Liver (tissue), 8 donors: ENCODE measurements at regions not wholly inside any gene's neighbourhood (a gene's known extent, or its start where the extent isn't known, plus 50 kb on each side); places are given as distances from the start of the nearest gene placed in this dataset.

Experiments used
- DNase-seq: peaks from one replicate; pipeline ENCODE4 v3.0.0-alpha.2; 2017; ENCODE audit warnings: low spot score
- H3K27ac ChIP-seq, 2 donors: one replicate each; pipeline ENCODE4 v1.7.0; 2013; ENCODE audit warnings: inconsistent platforms in 2 of 2, low read length in 2 of 2, control low read depth in 1 of 2, low read depth in 1 of 2, mild to moderate bottlenecking in 1 of 2
- H3K27me3 ChIP-seq, 4 donors: one replicate each; pipeline versions ENCODE4 v1.6.1 to v1.7.0; 2013; ENCODE audit warnings: low read length in 3 of 4, inconsistent platforms in 1 of 4, mild to moderate bottlenecking in 1 of 4, moderate library complexity in 1 of 4; ENCODE audit not compliant: control insufficient read depth in 4 of 4, insufficient read depth in 4 of 4
- H3K36me3 ChIP-seq, 4 donors: one replicate each; pipeline versions ENCODE4 v1.6.1 to v1.7.0; 2013; ENCODE audit warnings: low read length in 3 of 4, mild to moderate bottlenecking in 3 of 4, low read depth in 1 of 4, moderate library complexity in 1 of 4; ENCODE audit not compliant: control insufficient read depth in 4 of 4, insufficient read depth in 3 of 4
- H3K4me1 ChIP-seq, 4 donors: one replicate each; pipeline versions ENCODE4 v1.6.1 to v1.7.0; 2013; ENCODE audit warnings: low read length in 3 of 4, mild to moderate bottlenecking in 3 of 4, moderate library complexity in 1 of 4; ENCODE audit not compliant: control insufficient read depth in 4 of 4, insufficient read depth in 4 of 4
- H3K4me3 ChIP-seq, 3 donors: one replicate each; pipeline versions ENCODE4 v1.6.1 to v1.7.0; 2013; ENCODE audit warnings: low read length in 3 of 3, control low read depth in 1 of 3, low read depth in 1 of 3, mild to moderate bottlenecking in 1 of 3
- H3K9ac ChIP-seq, 2 donors: one replicate each; pipeline ENCODE4 v1.7.0; 2013; ENCODE audit warnings: low read length in 2 of 2, mild to moderate bottlenecking in 2 of 2, moderate library complexity in 2 of 2, control low read depth in 1 of 2, low read depth in 1 of 2
- H3K9me3 ChIP-seq, 4 donors: one replicate each; pipeline versions ENCODE4 v1.6.1 to v1.7.0; 2013; ENCODE audit warnings: low read length in 3 of 4; ENCODE audit not compliant: control insufficient read depth in 4 of 4
- ATF3 ChIP-seq: IDR thresholded peaks from 2 replicates; pipeline ENCODE4 v1.6.1; 2016; ENCODE audit warnings: antibody characterized with exemption
- CTCF ChIP-seq: fragments of 150-350 bp; IDR thresholded peaks from 2 replicates; pipeline ENCODE4 v1.5.1; 2017; ENCODE audit warnings: improper control_type of control experiment, low read depth, low read length; ENCODE audit not compliant: missing input control
- EGR1 ChIP-seq, 2 donors: IDR thresholded peaks; 2 replicates each; pipeline ENCODE4 v1.6.1; 2016 to 2018; ENCODE audit warnings: antibody characterized with exemption in 2 of 2, low read depth in 2 of 2
- GABPA ChIP-seq, 2 donors: IDR thresholded peaks in 1 of 2; conservative IDR thresholded peaks in 1 of 2; 2 replicates each; pipeline ENCODE4 v1.6.1; 2016; ENCODE audit warnings: antibody characterized with exemption in 2 of 2, mild to moderate bottlenecking in 1 of 2, moderate library complexity in 1 of 2
- HNF4A ChIP-seq, 2 donors: conservative IDR thresholded peaks; 2 replicates each; pipeline ENCODE4 v1.6.1; 2016; ENCODE audit warnings: antibody characterized with exemption in 2 of 2, mild to moderate bottlenecking in 2 of 2
- HNF4G ChIP-seq: IDR thresholded peaks from 2 replicates; pipeline ENCODE4 v1.6.1; 2016; ENCODE audit warnings: antibody characterized with exemption
- JUND ChIP-seq, 2 donors: IDR thresholded peaks; 2 replicates each; pipeline ENCODE4 v1.6.1; 2016; ENCODE audit warnings: antibody characterized with exemption in 2 of 2
- MAX ChIP-seq: IDR thresholded peaks from 2 replicates; pipeline ENCODE4 v1.6.1; 2016; ENCODE audit warnings: antibody characterized with exemption
- NR2F2 ChIP-seq: IDR thresholded peaks from 2 replicates; pipeline ENCODE4 v1.6.1; 2016; ENCODE audit warnings: antibody characterized with exemption
- RAD21 ChIP-seq, 2 donors: IDR thresholded peaks; 2 replicates each; pipeline ENCODE4 v1.6.1; 2016; ENCODE audit warnings: antibody characterized with exemption in 2 of 2, mild to moderate bottlenecking in 2 of 2
- REST ChIP-seq: IDR thresholded peaks from 2 replicates; pipeline ENCODE4 v1.6.1; 2016; ENCODE audit warnings: antibody characterized with exemption, mild to moderate bottlenecking
- RXRA ChIP-seq, 2 donors: IDR thresholded peaks; 2 replicates each; pipeline ENCODE4 v1.6.1; 2017 to 2018; ENCODE audit warnings: antibody characterized with exemption in 2 of 2, mild to moderate bottlenecking in 1 of 2
- TAF1 ChIP-seq: conservative IDR thresholded peaks from 2 replicates; pipeline ENCODE4 v1.6.1; 2016; ENCODE audit warnings: antibody characterized with exemption, mild to moderate bottlenecking
- YY1 ChIP-seq: IDR thresholded peaks from 2 replicates; pipeline ENCODE4 v1.6.1; 2016; ENCODE audit warnings: antibody characterized with exemption, mild to moderate bottlenecking
- WGBS: extraction: QIAGEN DNeasy Blood & Tissue Kit; methylation state at CpG from one replicate; pipeline ENCODE4 v1.1.7; 2013; 5-methylcytosine and 5-hydroxymethylcytosine counted together
- TF ChIP-seq, protein P1 (sequence below): IDR thresholded peaks from 2 replicates; pipeline ENCODE4 v1.6.1; 2016; ENCODE audit warnings: antibody characterized with exemption
- donor health status: healthy.
- donor health status: healthy.
- donor health status: healthy.
- donor health status: healthy.
- donor health status: healthy.

- TF ChIP-seq YY1, result peak; percentile 63
- TF ChIP-seq CTCF, result no peak
- TF ChIP-seq RAD21 (IDR thresholded peaks at IDR 0.05), result peak in 1 of 2 donors; percentile 39
- peak; percentile 40 to 46 for TF ChIP-seq RXRA (IDR thresholded peaks at IDR 0.05)
- no peak for TF ChIP-seq HNF4G
- TF ChIP-seq NR2F2, result no peak
Observed at GRCh38 chr14:32022938-32023466, 54.1 kb upstream of the ARHGAP5 start (continued).

- H3K4me3 ChIP-seq, result no peak overlapping the region
- H3K27ac ChIP-seq, result no peak overlapping the region
Observed at GRCh38 chr14:32023540-32023939, 53.6 kb upstream of the ARHGAP5 start.

GRCh38 chr14:32027255-32027939 is 49.7 kb upstream of the ARHGAP5 start:
- no peak for TF ChIP-seq HNF4G
- TF ChIP-seq REST, result no peak
- TF ChIP-seq TAF1, result no peak
- TF ChIP-seq EGR1 (IDR thresholded peaks at IDR 0.05; ENCODE audit: low read depth in 2 of 2), result no peak
- no peak for TF ChIP-seq NR2F2
- no peak for TF ChIP-seq YY1
- no peak for TF ChIP-seq CTCF
- no peak for TF ChIP-seq RXRA (IDR thresholded peaks at IDR 0.05)
- no peak for TF ChIP-seq GABPA (IDR thresholded peaks at IDR 0.05 in 1 of 2, conservative IDR thresholded peaks at IDR 0.05 in 1 of 2)
- no peak for TF ChIP-seq ATF3
- TF ChIP-seq HNF4A (conservative IDR thresholded peaks at IDR 0.05), result no peak
- TF ChIP-seq MAX, result no peak
- no peak for TF ChIP-seq JUND (IDR thresholded peaks at IDR 0.05)
- TF ChIP-seq, protein P1, sequence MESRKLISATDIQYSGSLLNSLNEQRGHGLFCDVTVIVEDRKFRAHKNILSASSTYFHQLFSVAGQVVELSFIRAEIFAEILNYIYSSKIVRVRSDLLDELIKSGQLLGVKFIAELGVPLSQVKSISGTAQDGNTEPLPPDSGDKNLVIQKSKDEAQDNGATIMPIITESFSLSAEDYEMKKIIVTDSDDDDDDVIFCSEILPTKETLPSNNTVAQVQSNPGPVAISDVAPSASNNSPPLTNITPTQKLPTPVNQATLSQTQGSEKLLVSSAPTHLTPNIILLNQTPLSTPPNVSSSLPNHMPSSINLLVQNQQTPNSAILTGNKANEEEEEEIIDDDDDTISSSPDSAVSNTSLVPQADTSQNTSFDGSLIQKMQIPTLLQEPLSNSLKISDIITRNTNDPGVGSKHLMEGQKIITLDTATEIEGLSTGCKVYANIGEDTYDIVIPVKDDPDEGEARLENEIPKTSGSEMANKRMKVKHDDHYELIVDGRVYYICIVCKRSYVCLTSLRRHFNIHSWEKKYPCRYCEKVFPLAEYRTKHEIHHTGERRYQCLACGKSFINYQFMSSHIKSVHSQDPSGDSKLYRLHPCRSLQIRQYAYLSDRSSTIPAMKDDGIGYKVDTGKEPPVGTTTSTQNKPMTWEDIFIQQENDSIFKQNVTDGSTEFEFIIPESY, result no peak
- Histone ChIP-seq H3K27me3 (no peaks in the 10 kb centered on the region), H3K4me3 (no peak overlapping the region), H3K9me3 (no peaks in the 10 kb centered on the region), H3K4me1 (no peaks in the 10 kb centered on the region), H3K9ac (no peak overlapping the region), H3K27ac (no peak overlapping the region), H3K36me3 (no peaks in the 10 kb centered on the region)
- 86% methylated on average over 5 of the region's 5 CpGs for WGBS
- DNase-seq, result no peak

More at GRCh38 chr14:32023540-32023939, 53.6 kb upstream of the ARHGAP5 start:
- TF ChIP-seq RXRA (IDR thresholded peaks at IDR 0.05) (no peak), MAX (no peak), HNF4A (conservative IDR thresholded peaks at IDR 0.05) (no peak)
- Histone ChIP-seq H3K36me3 (no peaks in the 10 kb centered on the region), H3K9ac (no peak overlapping the region), H3K9me3 (no peaks in the 10 kb centered on the region), H3K4me1 (no peaks in the 10 kb centered on the region), H3K27me3 (no peaks in the 10 kb centered on the region)
- DNase-seq, result no peak
- WGBS, result 86% methylated on average over 3 of the region's 3 CpGs
